ENCODE measurements at regions not wholly inside any gene's neighbourhood (a gene's known extent, or its start where the extent isn't known, plus 50 kb on each side); places are given as distances from the start of the nearest gene placed in this dataset.

DNA sequence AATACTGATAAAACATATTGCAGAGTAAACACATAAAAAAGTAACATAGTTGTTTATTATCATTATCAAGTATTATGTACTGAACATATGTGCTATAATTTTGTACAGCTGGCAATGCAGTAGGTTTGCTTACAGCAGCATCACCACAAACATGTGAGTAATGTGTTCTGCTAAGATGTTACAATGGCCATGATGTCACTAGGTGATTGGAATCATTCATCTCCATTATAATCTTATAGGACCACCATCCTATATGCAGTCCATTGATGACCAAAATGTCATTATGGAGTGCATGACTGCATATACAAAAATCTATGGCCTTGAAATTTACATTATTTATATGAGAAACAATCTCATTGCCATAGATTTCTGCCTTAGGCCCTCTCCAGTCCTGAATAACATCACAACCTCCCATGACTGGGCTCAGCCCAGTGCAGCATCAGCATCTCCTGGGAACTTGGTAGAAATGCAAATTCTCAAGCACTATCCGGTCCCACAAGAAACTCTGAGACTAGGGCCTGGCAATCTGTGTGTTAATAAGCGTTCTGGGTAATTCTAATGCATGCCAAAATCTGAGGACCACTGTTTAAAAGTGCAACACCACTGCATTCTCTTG lies 352.0 kb upstream of the MARCKS start:
- TF ChIP-seq, protein P1, sequence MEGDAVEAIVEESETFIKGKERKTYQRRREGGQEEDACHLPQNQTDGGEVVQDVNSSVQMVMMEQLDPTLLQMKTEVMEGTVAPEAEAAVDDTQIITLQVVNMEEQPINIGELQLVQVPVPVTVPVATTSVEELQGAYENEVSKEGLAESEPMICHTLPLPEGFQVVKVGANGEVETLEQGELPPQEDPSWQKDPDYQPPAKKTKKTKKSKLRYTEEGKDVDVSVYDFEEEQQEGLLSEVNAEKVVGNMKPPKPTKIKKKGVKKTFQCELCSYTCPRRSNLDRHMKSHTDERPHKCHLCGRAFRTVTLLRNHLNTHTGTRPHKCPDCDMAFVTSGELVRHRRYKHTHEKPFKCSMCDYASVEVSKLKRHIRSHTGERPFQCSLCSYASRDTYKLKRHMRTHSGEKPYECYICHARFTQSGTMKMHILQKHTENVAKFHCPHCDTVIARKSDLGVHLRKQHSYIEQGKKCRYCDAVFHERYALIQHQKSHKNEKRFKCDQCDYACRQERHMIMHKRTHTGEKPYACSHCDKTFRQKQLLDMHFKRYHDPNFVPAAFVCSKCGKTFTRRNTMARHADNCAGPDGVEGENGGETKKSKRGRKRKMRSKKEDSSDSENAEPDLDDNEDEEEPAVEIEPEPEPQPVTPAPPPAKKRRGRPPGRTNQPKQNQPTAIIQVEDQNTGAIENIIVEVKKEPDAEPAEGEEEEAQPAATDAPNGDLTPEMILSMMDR (IDR thresholded peaks at IDR 0.05): no peak
- TF ChIP-seq POLR2A (IDR thresholded peaks at IDR 0.05): no peak
